HG03060 (cell line): ENCODE measurements at regions not wholly inside any gene's neighbourhood (a gene's known extent, or its start where the extent isn't known, plus 50 kb on each side); places are given as distances from the start of the nearest gene placed in this dataset.

Source experiments
- ATAC-seq: cut with Tn5 transposase; IDR thresholded peaks from one replicate; pipeline ENCODE4 v1.9.1; 2021; ENCODE audit warnings: low read depth, moderate number of reproducible peaks; ENCODE audit not compliant: unreplicated experiment

GRCh38 chr5:105453216-105453807 lies 1890.7 kb upstream of the NUDT12 start:
- ATAC-seq, result no peak

GRCh38 chr5:105448271-105448670 lies 1885.7 kb upstream of the NUDT12 start:
- no peak for ATAC-seq

- ATAC-seq, result no peak
Measured at GRCh38 chr5:105430516-105430915, 1867.9 kb upstream of the NUDT12 start.

- ATAC-seq, result no peak
Measured at GRCh38 chr5:105428451-105429380, 1866.1 kb upstream of the NUDT12 start.

GRCh38 chr5:105414067-105414466 lies 1851.5 kb upstream of the NUDT12 start:
- ATAC-seq, result no peak

GRCh38 chr5:105413406-105413990 lies 1850.9 kb upstream of the NUDT12 start:
- no peak for ATAC-seq

GRCh38 chr5:105409695-105410094 lies 1847.1 kb upstream of the NUDT12 start:
- ATAC-seq, result no peak

- no peak for ATAC-seq
Measured at GRCh38 chr5:105407200-105407599, 1844.6 kb upstream of the NUDT12 start.

GRCh38 chr5:105397749-105398148 lies 1835.2 kb upstream of the NUDT12 start:
- no peak for ATAC-seq

- no peak for ATAC-seq
Measured at GRCh38 chr5:105392710-105393149, 1830.1 kb upstream of the NUDT12 start.

GRCh38 chr5:105392122-105392709 lies 1829.6 kb upstream of the NUDT12 start:
- ATAC-seq, result no peak

GRCh38 chr5:105380126-105380525 lies 1817.5 kb upstream of the NUDT12 start:
- no peak for ATAC-seq

GRCh38 chr5:105371169-105371568 lies 1808.6 kb upstream of the NUDT12 start:
- no peak for ATAC-seq

GRCh38 chr5:105350486-105351140 lies 1788.0 kb upstream of the NUDT12 start:
- ATAC-seq, result no peak

GRCh38 chr5:105331558-105331957 lies 1769.0 kb upstream of the NUDT12 start:
- ATAC-seq, result no peak

GRCh38 chr5:105330185-105330584 lies 1767.6 kb upstream of the NUDT12 start:
- ATAC-seq, result no peak

GRCh38 chr5:105304859-105305258 lies 1742.3 kb upstream of the NUDT12 start:
- ATAC-seq, result no peak

GRCh38 chr5:105288946-105289345 lies 1726.4 kb upstream of the NUDT12 start:
- ATAC-seq, result no peak

- ATAC-seq, result no peak
Measured at GRCh38 chr5:105283134-105283533, 1720.5 kb upstream of the NUDT12 start.

GRCh38 chr5:105274079-105274478 lies 1711.5 kb upstream of the NUDT12 start:
- no peak for ATAC-seq

GRCh38 chr5:105263515-105263914 lies 1700.9 kb upstream of the NUDT12 start:
- no peak for ATAC-seq
